OCI-LY1 (cell line): ENCODE measurements at regions not wholly inside any gene's neighbourhood (a gene's known extent, or its start where the extent isn't known, plus 50 kb on each side); places are given as distances from the start of the nearest gene placed in this dataset.

Experiments used
- H2AFZ ChIP-seq: fragments of 200-600 bp; sonication (generic), shearing (Covaris generic); 2 replicates; pipeline ENCODE4 v1.6.0; 2014; ENCODE audit warnings: antibody characterized with exemption, mild to moderate bottlenecking, low read length
- H3F3A ChIP-seq: fragments of 200-600 bp; sonication (generic), shearing (Covaris generic); 2 replicates; pipeline ENCODE4 v1.6.0; 2014; ENCODE audit warnings: mild to moderate bottlenecking, antibody characterized with exemption, low read length, moderate library complexity; ENCODE audit not compliant: insufficient read depth
- H3K27ac ChIP-seq: fragments of 200-600 bp; sonication (generic); 2 replicates; pipeline ENCODE4 v1.5.1; 2014; ENCODE audit warnings: low read length, mixed run types, mild to moderate bottlenecking, low read depth; ENCODE audit not compliant: poor library complexity, severe bottlenecking
- H3K27me3 ChIP-seq: fragments of 200-600 bp; sonication (generic); 2 replicates; pipeline ENCODE4 v1.6.0; 2014; ENCODE audit warnings: antibody characterized with exemption, mild to moderate bottlenecking, low read length, moderate library complexity; ENCODE audit not compliant: insufficient read depth
- H3K36me3 ChIP-seq: fragments of 200-600 bp; sonication (generic); 2 replicates; pipeline ENCODE4 v1.6.1; 2014; ENCODE audit warnings: mild to moderate bottlenecking, antibody characterized with exemption, low read length, moderate library complexity, mixed read lengths; ENCODE audit not compliant: insufficient read depth
- H3K4me1 ChIP-seq: fragments of 200-600 bp; sonication (generic); 2 replicates; pipeline ENCODE4 v1.5.1; 2014; ENCODE audit warnings: mild to moderate bottlenecking, low read length, moderate library complexity; ENCODE audit not compliant: insufficient read depth, severe bottlenecking
- H3K4me2 ChIP-seq: fragments of 200-600 bp; sonication (generic), shearing (Covaris generic); 2 replicates; pipeline ENCODE4 v1.6.1; 2014; ENCODE audit warnings: low read length
- H3K4me3 ChIP-seq: fragments of 200-600 bp; sonication (generic); 2 replicates; pipeline ENCODE4 v1.5.1; 2014; ENCODE audit warnings: low read length, low read depth, mild to moderate bottlenecking, mixed read lengths; ENCODE audit not compliant: poor library complexity, severe bottlenecking
- H3K79me2 ChIP-seq: fragments of 200-600 bp; shearing (Covaris generic); 2 replicates; pipeline ENCODE4 v1.6.1; 2016; ENCODE audit warnings: mixed run types, low read length, mixed read lengths; ENCODE audit not compliant: insufficient read depth
- H3K9ac ChIP-seq: fragments of 200-600 bp; sonication (generic), shearing (Covaris generic); 2 replicates; pipeline ENCODE4 v1.6.1; 2014; ENCODE audit warnings: mild to moderate bottlenecking, low read length, mixed read lengths
- H3K9me2 ChIP-seq: fragments of 200-600 bp; sonication (generic), shearing (Covaris generic); 2 replicates; pipeline ENCODE4 v1.6.1; 2014; ENCODE audit warnings: low read depth, mild to moderate bottlenecking, low read length, mixed read lengths
- H3K9me3 ChIP-seq: fragments of 200-600 bp; shearing (Covaris generic); 2 replicates; pipeline ENCODE4 v1.6.1; 2014; ENCODE audit warnings: low read length, mixed read lengths
- H4K20me1 ChIP-seq: fragments of 200-600 bp; sonication (generic), shearing (Covaris generic); 2 replicates; pipeline ENCODE4 v1.6.0; 2016; ENCODE audit warnings: mild to moderate bottlenecking, low read length; ENCODE audit not compliant: insufficient read depth
- CTCF ChIP-seq: fragments of 200-600 bp; sonication (generic), shearing (Covaris generic); IDR thresholded peaks from 2 replicates; pipeline ENCODE4 v1.5.1; 2017; ENCODE audit warnings: mild to moderate bottlenecking, antibody characterized with exemption, low read length, moderate library complexity, mixed read lengths
- EZH2 ChIP-seq: fragments of 200-600 bp; sonication (generic), shearing (Covaris generic); IDR thresholded peaks from 2 replicates; pipeline ENCODE4 v1.8.0; 2017; ENCODE audit warnings: borderline replicate concordance, mixed run types, mild to moderate bottlenecking, antibody characterized with exemption, low read length, moderate library complexity, mixed read lengths

GRCh38 chr9:91082731-91083130 is 279.0 kb downstream of the AUH start:
- H4K20me1 ChIP-seq: no peaks in the 10 kb centered on the region
- no peaks in the 10 kb centered on the region for H3K36me3 ChIP-seq
- no peak overlapping the region for H2AFZ ChIP-seq
- no peak overlapping the region for H3K4me3 ChIP-seq
- H3K9me3 ChIP-seq: no peaks in the 10 kb centered on the region
- H3F3A ChIP-seq: no peaks in the 10 kb centered on the region
- no peaks in the 10 kb centered on the region for H3K4me1 ChIP-seq
- H3K79me2 ChIP-seq: no peaks in the 10 kb centered on the region
- no peak overlapping the region for H3K27ac ChIP-seq
- no peaks in the 10 kb centered on the region for H3K27me3 ChIP-seq
- TF ChIP-seq EZH2 (no peak), CTCF (no peak)
- no peak overlapping the region for H3K4me2 ChIP-seq
- H3K9me2 ChIP-seq: no peaks in the 10 kb centered on the region
- no peak overlapping the region for H3K9ac ChIP-seq

GRCh38 chr9:91084896-91085516 is 276.7 kb downstream of the AUH start:
- Histone ChIP-seq H2AFZ (no peak overlapping the region), H3K9ac (no peak overlapping the region), H3K36me3 (no peaks in the 10 kb centered on the region), H3K4me3 (no peak overlapping the region), H3K9me2 (no peaks in the 10 kb centered on the region), H3K27me3 (no peaks in the 10 kb centered on the region), H3K9me3 (no peaks in the 10 kb centered on the region), H3K79me2 (no peaks in the 10 kb centered on the region), H3K4me1 (no peaks in the 10 kb centered on the region), H3F3A (no peaks in the 10 kb centered on the region), H3K27ac (no peak overlapping the region), H4K20me1 (no peaks in the 10 kb centered on the region), H3K4me2 (no peak overlapping the region)
- TF ChIP-seq CTCF: no peak
- no peak for TF ChIP-seq EZH2

- H3K4me2 ChIP-seq: no peak overlapping the region
- no peaks in the 10 kb centered on the region for H3K27me3 ChIP-seq
- H3K9ac ChIP-seq: no peak overlapping the region
- H3F3A ChIP-seq: no peaks in the 10 kb centered on the region
- H4K20me1 ChIP-seq: no peaks in the 10 kb centered on the region
- no peak for TF ChIP-seq CTCF
- no peaks in the 10 kb centered on the region for H3K36me3 ChIP-seq
- no peaks in the 10 kb centered on the region for H3K9me3 ChIP-seq
- no peak overlapping the region for H3K27ac ChIP-seq
- no peak overlapping the region for H3K4me3 ChIP-seq
- no peaks in the 10 kb centered on the region for H3K4me1 ChIP-seq
- no peaks in the 10 kb centered on the region for H3K9me2 ChIP-seq
- no peaks in the 10 kb centered on the region for H3K79me2 ChIP-seq
- no peak overlapping the region for H2AFZ ChIP-seq
Observed at GRCh38 chr9:91085517-91086291, 276.0 kb downstream of the AUH start.
